IPS-18a (cell line): ENCODE measurements at regions not wholly inside any gene's neighbourhood (a gene's known extent, or its start where the extent isn't known, plus 50 kb on each side); places are given as distances from the start of the nearest gene placed in this dataset.
"Not testable (repeated sequence)": the region's sequence is repeated elsewhere in the genome, so short reads cannot be mapped to it uniquely, and the experiment has no call there.

ENCODE experiments used
- H3K27ac ChIP-seq: one replicate; pipeline ENCODE4 v1.5.1; 2013; ENCODE audit warnings: low read length
- H3K27me3 ChIP-seq: one replicate; pipeline ENCODE4 v1.6.1; 2013; ENCODE audit warnings: mild to moderate bottlenecking, low read length; ENCODE audit not compliant: control insufficient read depth, insufficient read depth
- H3K36me3 ChIP-seq: one replicate; pipeline ENCODE4 v1.6.1; 2013; ENCODE audit warnings: low read depth, low read length; ENCODE audit not compliant: control insufficient read depth
- H3K4me1 ChIP-seq: one replicate; pipeline ENCODE4 v1.6.1; 2013; ENCODE audit warnings: low read depth, low read length; ENCODE audit not compliant: control insufficient read depth
- H3K4me3 ChIP-seq: one replicate; pipeline ENCODE4 v1.5.1; 2013; ENCODE audit warnings: low read length
- H3K9ac ChIP-seq: one replicate; pipeline ENCODE4 v1.6.1; 2013; ENCODE audit warnings: mild to moderate bottlenecking, low read length, moderate library complexity
- H3K9me3 ChIP-seq: one replicate; pipeline ENCODE4 v1.6.1; 2013; ENCODE audit warnings: low read depth, low read length; ENCODE audit not compliant: control insufficient read depth

- Histone ChIP-seq H3K9me3 (no peaks in the 10 kb centered on the region), H3K9ac (no peak overlapping the region), H3K4me3 (no peak overlapping the region), H3K4me1 (peaks cover 12% of the 10 kb centered on the region), H3K27me3 (no peaks in the 10 kb centered on the region), H3K36me3 (no peaks in the 10 kb centered on the region), H3K27ac (no peak overlapping the region)
Measured at GRCh38 chr2:65605058-65605742, 172.8 kb upstream of the SPRED2 start.

GRCh38 chr2:65604246-65604645 lies 171.8 kb upstream of the SPRED2 start:
- H3K9me3 ChIP-seq = no peaks in the 10 kb centered on the region
- H3K27ac ChIP-seq = no peak overlapping the region
- peaks cover 12% of the 10 kb centered on the region for H3K4me1 ChIP-seq
- H3K27me3 ChIP-seq = no peaks in the 10 kb centered on the region
- H3K36me3 ChIP-seq = no peaks in the 10 kb centered on the region
- no peak overlapping the region for H3K9ac ChIP-seq
- no peak overlapping the region for H3K4me3 ChIP-seq

GRCh38 chr2:65602603-65603235 lies 170.3 kb upstream of the SPRED2 start:
- Histone ChIP-seq H3K9me3 (no peaks in the 10 kb centered on the region), H3K27me3 (no peaks in the 10 kb centered on the region), H3K9ac (no peak overlapping the region), H3K4me1 (peaks cover 11% of the 10 kb centered on the region), H3K27ac (no peak overlapping the region), H3K4me3 (no peak overlapping the region), H3K36me3 (no peaks in the 10 kb centered on the region)

- H3K36me3 ChIP-seq, H3K4me3 ChIP-seq, H3K27me3 ChIP-seq, H3K9me3 ChIP-seq, H3K9ac ChIP-seq, H3K27ac ChIP-seq, H3K4me1 ChIP-seq: not testable (repeated sequence)
Measured at GRCh38 chr2:65600871-65601270, 168.5 kb upstream of the SPRED2 start.

- not testable (repeated sequence) for H3K9ac ChIP-seq, H3K36me3 ChIP-seq, H3K9me3 ChIP-seq, H3K4me1 ChIP-seq, H3K4me3 ChIP-seq, H3K27ac ChIP-seq, H3K27me3 ChIP-seq
Measured at GRCh38 chr2:65600351-65600750, 168.0 kb upstream of the SPRED2 start.

- Histone ChIP-seq H3K9me3 (no peaks in the 10 kb centered on the region), H3K27me3 (no peaks in the 10 kb centered on the region), H3K4me3 (no peak overlapping the region), H3K36me3 (no peaks in the 10 kb centered on the region), H3K9ac (no peak overlapping the region), H3K4me1 (no peaks in the 10 kb centered on the region), H3K27ac (no peak overlapping the region)
Measured at GRCh38 chr2:65599693-65600092, 167.3 kb upstream of the SPRED2 start.

GRCh38 chr2:65598996-65599395 lies 166.6 kb upstream of the SPRED2 start:
- Histone ChIP-seq H3K9ac (no peak overlapping the region), H3K36me3 (no peaks in the 10 kb centered on the region), H3K27me3 (no peaks in the 10 kb centered on the region), H3K4me1 (no peaks in the 10 kb centered on the region), H3K27ac (no peak overlapping the region), H3K4me3 (no peak overlapping the region), H3K9me3 (no peaks in the 10 kb centered on the region)

GRCh38 chr2:65598264-65598663 lies 165.9 kb upstream of the SPRED2 start:
- no peaks in the 10 kb centered on the region for H3K36me3 ChIP-seq
- H3K4me3 ChIP-seq = no peak overlapping the region
- no peaks in the 10 kb centered on the region for H3K9me3 ChIP-seq
- H3K27me3 ChIP-seq = no peaks in the 10 kb centered on the region
- no peak overlapping the region for H3K27ac ChIP-seq
- no peaks in the 10 kb centered on the region for H3K4me1 ChIP-seq
- no peak overlapping the region for H3K9ac ChIP-seq

GRCh38 chr2:65595630-65596029 lies 163.2 kb upstream of the SPRED2 start:
- Histone ChIP-seq H3K9me3 (no peaks in the 10 kb centered on the region), H3K4me1 (no peaks in the 10 kb centered on the region), H3K4me3 (no peak overlapping the region), H3K27ac (no peak overlapping the region), H3K27me3 (no peaks in the 10 kb centered on the region), H3K36me3 (no peaks in the 10 kb centered on the region), H3K9ac (no peak overlapping the region)

- H3K27ac ChIP-seq = no peak overlapping the region
- H3K36me3 ChIP-seq = no peaks in the 10 kb centered on the region
- no peak overlapping the region for H3K9ac ChIP-seq
- no peaks in the 10 kb centered on the region for H3K27me3 ChIP-seq
- H3K9me3 ChIP-seq = no peaks in the 10 kb centered on the region
- no peaks in the 10 kb centered on the region for H3K4me1 ChIP-seq
- H3K4me3 ChIP-seq = no peak overlapping the region
Measured at GRCh38 chr2:65594150-65594549, 161.8 kb upstream of the SPRED2 start.

- no peaks in the 10 kb centered on the region for H3K4me1 ChIP-seq
- no peak overlapping the region for H3K9ac ChIP-seq
- H3K27ac ChIP-seq = no peak overlapping the region
- no peak overlapping the region for H3K4me3 ChIP-seq
- H3K36me3 ChIP-seq = no peaks in the 10 kb centered on the region
- H3K9me3 ChIP-seq = no peaks in the 10 kb centered on the region
- no peaks in the 10 kb centered on the region for H3K27me3 ChIP-seq
Measured at GRCh38 chr2:65589667-65590066, 157.3 kb upstream of the SPRED2 start.

GRCh38 chr2:65587779-65588178 lies 155.4 kb upstream of the SPRED2 start:
- Histone ChIP-seq H3K4me3 (no peak overlapping the region), H3K27me3 (no peaks in the 10 kb centered on the region), H3K4me1 (no peaks in the 10 kb centered on the region), H3K27ac (no peak overlapping the region), H3K9me3 (no peaks in the 10 kb centered on the region), H3K9ac (no peak overlapping the region), H3K36me3 (no peaks in the 10 kb centered on the region)
